Thoracic aorta (tissue), 2 donors: ENCODE measurements at regions not wholly inside any gene's neighbourhood (a gene's known extent, or its start where the extent isn't known, plus 50 kb on each side); places are given as distances from the start of the nearest gene placed in this dataset.

Source experiments
- ATAC-seq: fragments of 150-250 bp; one replicate; pipeline ENCODE4 v1.8.0; 2017; ENCODE audit warnings: low read depth; ENCODE audit not compliant: insufficient number of reproducible peaks, low FRiP score
- DNase-seq: peaks from one replicate; pipeline ENCODE4 v3.0.0-alpha.2; 2020; ENCODE audit warnings: low spot score
- H3K27ac ChIP-seq, 2 donors: fragments of 200-600 bp; sonication (generic); 1 replicate in 1 of 2; 2 replicates in 1 of 2; pipeline ENCODE4 v1.5.1; 2016; ENCODE audit warnings: mild to moderate bottlenecking in 2 of 2, moderate library complexity in 2 of 2
- H3K27me3 ChIP-seq: fragments of 200-600 bp; sonication (generic); replicated peaks from 2 replicates; pipeline ENCODE4 v1.6.0; 2016; ENCODE audit warnings: mild to moderate bottlenecking; ENCODE audit not compliant: insufficient read depth
- H3K36me3 ChIP-seq: fragments of 200-600 bp; sonication (generic); one replicate; pipeline ENCODE4 v1.5.1; 2016
- H3K4me1 ChIP-seq, 2 donors: fragments of 200-600 bp; sonication (generic); 1 replicate in 1 of 2; 2 replicates in 1 of 2; pipeline versions ENCODE4 v1.5.1 to v1.6.0; 2016; ENCODE audit warnings: low read depth in 2 of 2, mild to moderate bottlenecking in 1 of 2; ENCODE audit not compliant: control insufficient read depth in 1 of 2
- H3K4me3 ChIP-seq: fragments of 200-600 bp; sonication (generic); 2 replicates; pipeline ENCODE4 v1.5.1; 2016; ENCODE audit warnings: mild to moderate bottlenecking
- H3K9me3 ChIP-seq: fragments of 200-600 bp; sonication (generic); 2 replicates; pipeline ENCODE4 v1.5.1; 2016
- CTCF ChIP-seq: fragments of 200-600 bp; sonication (generic); IDR thresholded peaks from one replicate; pipeline ENCODE4 v1.5.1; 2019; ENCODE audit warnings: antibody characterized with exemption

GRCh38 chr9:79481846-79482477 is 89.8 kb upstream of the TLE4 start:
- DNase-seq (no peak), ATAC-seq (no peak)
- no peaks in the 10 kb centered on the region for H3K4me1 ChIP-seq
- H3K36me3 ChIP-seq: no peaks in the 10 kb centered on the region
- H3K27me3 ChIP-seq: no peaks in the 10 kb centered on the region
- TF ChIP-seq CTCF: no peak
- no peak overlapping the region for H3K4me3 ChIP-seq
- no peaks in the 10 kb centered on the region for H3K9me3 ChIP-seq
- no peak overlapping the region for H3K27ac ChIP-seq

- Histone ChIP-seq H3K9me3 (no peaks in the 10 kb centered on the region), H3K36me3 (no peaks in the 10 kb centered on the region), H3K27ac (no peak overlapping the region), H3K4me3 (no peak overlapping the region), H3K27me3 (no peaks in the 10 kb centered on the region), H3K4me1 (peaks cover 0 to 8% of the 10 kb centered on the region in 2 donors)
- ATAC-seq (no peak), DNase-seq (no peak)
- TF ChIP-seq CTCF: no peak
Observed at GRCh38 chr9:79485258-79485657, 86.5 kb upstream of the TLE4 start.

- Histone ChIP-seq H3K4me3 (no peak overlapping the region), H3K27ac (no peak overlapping the region), H3K27me3 (no peaks in the 10 kb centered on the region), H3K4me1 (peaks cover 0 to 8% of the 10 kb centered on the region in 2 donors), H3K9me3 (no peaks in the 10 kb centered on the region), H3K36me3 (no peaks in the 10 kb centered on the region)
- no peak for TF ChIP-seq CTCF
- ATAC-seq: no peak
- DNase-seq: no peak
Observed at GRCh38 chr9:79489261-79490000, 82.3 kb upstream of the TLE4 start.

- no peak for TF ChIP-seq CTCF
- no peaks in the 10 kb centered on the region for H3K27me3 ChIP-seq
- no peak for ATAC-seq
- no peak for DNase-seq
- no peaks in the 10 kb centered on the region for H3K9me3 ChIP-seq
- no peak overlapping the region for H3K27ac ChIP-seq
- H3K4me1 ChIP-seq: peaks cover 0 to 8% of the 10 kb centered on the region in 2 donors
- H3K4me3 ChIP-seq: no peak overlapping the region
- H3K36me3 ChIP-seq: no peaks in the 10 kb centered on the region
Observed at GRCh38 chr9:79490657-79491248, 81.0 kb upstream of the TLE4 start.
